ENCODE measurements at regions not wholly inside any gene's neighbourhood (a gene's known extent, or its start where the extent isn't known, plus 50 kb on each side); places are given as distances from the start of the nearest gene placed in this dataset.

DNA sequence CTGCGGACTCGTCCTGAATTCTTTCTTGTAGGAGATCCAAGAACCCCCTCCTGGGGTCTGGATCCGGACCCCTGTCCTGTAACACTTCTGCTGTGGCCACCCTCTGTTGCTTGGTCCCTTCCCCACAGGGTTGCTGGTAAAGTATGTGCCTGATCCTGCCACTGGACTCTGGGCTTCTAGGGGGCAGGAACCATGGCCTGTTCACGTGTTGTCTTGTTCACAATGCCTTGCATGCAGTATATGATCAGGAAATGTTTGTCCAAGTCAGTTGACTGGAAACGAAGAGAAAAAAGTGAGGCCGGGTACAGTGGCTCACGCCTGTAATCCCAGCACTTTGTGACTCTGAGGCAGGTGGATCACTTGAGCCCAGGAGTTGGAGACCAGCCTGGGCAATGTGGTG is 139.3 kb upstream of the ALDH1B1 start:
- Histone ChIP-seq H3K9ac (ENCODE audit: insufficient read depth, low read length) (no peak overlapping the region), H4K20me1 (ENCODE audit: control insufficient read depth, extremely low read depth, insufficient read depth, low read length) (no peaks in the 10 kb centered on the region), H3K27me3 (ENCODE audit: control insufficient read depth, insufficient read depth, low read length) (peaks cover 6% of the 10 kb centered on the region), H3K36me3 (ENCODE audit: control insufficient read depth, insufficient read depth, low read length) (no peaks in the 10 kb centered on the region), H2AFZ (ENCODE audit: low read length) (no peak overlapping the region), H3K4me2 (ENCODE audit: extremely low read depth, insufficient read depth, low read length) (no peak overlapping the region), H3K9me3 (ENCODE audit: control insufficient read depth, insufficient read depth, low read depth, low read length) (no peaks in the 10 kb centered on the region), H3K4me3 (replicated peaks in 1 of 4; ENCODE audit: control extremely low read depth in 1 of 4, insufficient read depth in 1 of 4, low read depth in 3 of 4, low read length in 4 of 4) (no peak overlapping the region), H3K4me1 (ENCODE audit: control insufficient read depth, extremely low read depth, insufficient read depth, low read length) (no peaks in the 10 kb centered on the region), H3K27ac (ENCODE audit: insufficient read depth, low read length) (no peak overlapping the region), H3K79me2 (ENCODE audit: control insufficient read depth, insufficient read depth, low read length) (no peaks in the 10 kb centered on the region)
- no peak for TF ChIP-seq EZH2 (IDR thresholded peaks at IDR 0.05; ENCODE audit: low read length, missing control alignments)
- TF ChIP-seq, protein P1, sequence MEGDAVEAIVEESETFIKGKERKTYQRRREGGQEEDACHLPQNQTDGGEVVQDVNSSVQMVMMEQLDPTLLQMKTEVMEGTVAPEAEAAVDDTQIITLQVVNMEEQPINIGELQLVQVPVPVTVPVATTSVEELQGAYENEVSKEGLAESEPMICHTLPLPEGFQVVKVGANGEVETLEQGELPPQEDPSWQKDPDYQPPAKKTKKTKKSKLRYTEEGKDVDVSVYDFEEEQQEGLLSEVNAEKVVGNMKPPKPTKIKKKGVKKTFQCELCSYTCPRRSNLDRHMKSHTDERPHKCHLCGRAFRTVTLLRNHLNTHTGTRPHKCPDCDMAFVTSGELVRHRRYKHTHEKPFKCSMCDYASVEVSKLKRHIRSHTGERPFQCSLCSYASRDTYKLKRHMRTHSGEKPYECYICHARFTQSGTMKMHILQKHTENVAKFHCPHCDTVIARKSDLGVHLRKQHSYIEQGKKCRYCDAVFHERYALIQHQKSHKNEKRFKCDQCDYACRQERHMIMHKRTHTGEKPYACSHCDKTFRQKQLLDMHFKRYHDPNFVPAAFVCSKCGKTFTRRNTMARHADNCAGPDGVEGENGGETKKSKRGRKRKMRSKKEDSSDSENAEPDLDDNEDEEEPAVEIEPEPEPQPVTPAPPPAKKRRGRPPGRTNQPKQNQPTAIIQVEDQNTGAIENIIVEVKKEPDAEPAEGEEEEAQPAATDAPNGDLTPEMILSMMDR (conservative IDR thresholded peaks at IDR 0.05 in 1 of 2, IDR thresholded peaks at IDR 0.05 in 1 of 2; ENCODE audit: low read depth in 1 of 2, low read length in 2 of 2) = no peak
- DNase-seq (ENCODE audit: low read depth in 2 of 2) = no peak

DNA sequence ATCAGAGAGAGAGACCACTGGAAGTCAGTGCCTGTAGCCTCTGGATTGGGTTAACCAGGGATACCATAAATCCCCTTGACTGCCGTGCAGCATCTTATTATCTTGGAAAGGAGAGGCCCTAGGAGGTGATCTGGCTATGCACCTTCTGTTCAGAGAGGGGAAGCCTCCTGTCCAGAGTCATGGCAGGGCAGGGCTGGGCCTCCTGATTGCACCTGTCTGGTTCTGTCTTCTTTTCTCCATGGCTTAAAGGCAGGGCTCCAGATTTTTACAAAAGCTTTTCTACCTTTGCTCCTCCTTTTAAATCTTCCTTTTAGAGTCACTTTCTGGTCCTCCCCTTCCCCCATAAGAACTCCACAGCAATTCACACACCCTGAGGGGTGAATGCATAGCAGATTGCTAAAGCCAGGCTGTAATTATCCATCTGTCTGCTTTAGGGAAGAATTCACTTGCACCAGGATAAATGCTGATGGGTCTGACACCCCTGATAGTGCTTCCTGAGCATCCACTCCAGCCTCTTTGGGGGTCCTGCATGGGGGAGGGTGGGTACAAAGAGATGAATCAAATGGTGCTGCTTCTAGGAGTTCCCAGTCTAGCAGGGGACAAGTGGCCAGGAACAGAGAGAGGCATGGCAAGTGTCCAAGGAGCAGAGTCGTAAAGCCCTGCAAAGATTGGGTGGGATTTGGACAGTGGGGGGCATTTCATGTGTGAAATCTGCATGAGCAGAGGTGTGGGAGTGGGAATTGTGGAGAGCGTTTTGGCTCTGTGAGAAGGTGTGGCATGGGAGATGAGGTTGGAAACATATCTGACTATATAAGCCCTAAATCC is 141.3 kb upstream of the ALDH1B1 start:
- Histone ChIP-seq H3K27ac (ENCODE audit: insufficient read depth, low read length) (no peak overlapping the region), H3K9me3 (ENCODE audit: control insufficient read depth, insufficient read depth, low read depth, low read length) (no peaks in the 10 kb centered on the region), H2AFZ (ENCODE audit: low read length) (no peak overlapping the region), H3K4me3 (replicated peaks in 1 of 4; ENCODE audit: control extremely low read depth in 1 of 4, insufficient read depth in 1 of 4, low read depth in 3 of 4, low read length in 4 of 4) (no peak overlapping the region), H3K27me3 (ENCODE audit: control insufficient read depth, insufficient read depth, low read length) (peaks cover 2% of the 10 kb centered on the region), H3K4me2 (ENCODE audit: extremely low read depth, insufficient read depth, low read length) (no peak overlapping the region), H3K36me3 (ENCODE audit: control insufficient read depth, insufficient read depth, low read length) (no peaks in the 10 kb centered on the region), H4K20me1 (ENCODE audit: control insufficient read depth, extremely low read depth, insufficient read depth, low read length) (no peaks in the 10 kb centered on the region), H3K9ac (ENCODE audit: insufficient read depth, low read length) (no peak overlapping the region), H3K79me2 (ENCODE audit: control insufficient read depth, insufficient read depth, low read length) (no peaks in the 10 kb centered on the region), H3K4me1 (ENCODE audit: control insufficient read depth, extremely low read depth, insufficient read depth, low read length) (no peaks in the 10 kb centered on the region)
- no peak for DNase-seq (ENCODE audit: low read depth in 2 of 2)
- TF ChIP-seq, protein P1 (conservative IDR thresholded peaks at IDR 0.05 in 1 of 2, IDR thresholded peaks at IDR 0.05 in 1 of 2; ENCODE audit: low read depth in 1 of 2, low read length in 2 of 2) = no peak
- no peak for TF ChIP-seq EZH2 (IDR thresholded peaks at IDR 0.05; ENCODE audit: low read length, missing control alignments)

DNA sequence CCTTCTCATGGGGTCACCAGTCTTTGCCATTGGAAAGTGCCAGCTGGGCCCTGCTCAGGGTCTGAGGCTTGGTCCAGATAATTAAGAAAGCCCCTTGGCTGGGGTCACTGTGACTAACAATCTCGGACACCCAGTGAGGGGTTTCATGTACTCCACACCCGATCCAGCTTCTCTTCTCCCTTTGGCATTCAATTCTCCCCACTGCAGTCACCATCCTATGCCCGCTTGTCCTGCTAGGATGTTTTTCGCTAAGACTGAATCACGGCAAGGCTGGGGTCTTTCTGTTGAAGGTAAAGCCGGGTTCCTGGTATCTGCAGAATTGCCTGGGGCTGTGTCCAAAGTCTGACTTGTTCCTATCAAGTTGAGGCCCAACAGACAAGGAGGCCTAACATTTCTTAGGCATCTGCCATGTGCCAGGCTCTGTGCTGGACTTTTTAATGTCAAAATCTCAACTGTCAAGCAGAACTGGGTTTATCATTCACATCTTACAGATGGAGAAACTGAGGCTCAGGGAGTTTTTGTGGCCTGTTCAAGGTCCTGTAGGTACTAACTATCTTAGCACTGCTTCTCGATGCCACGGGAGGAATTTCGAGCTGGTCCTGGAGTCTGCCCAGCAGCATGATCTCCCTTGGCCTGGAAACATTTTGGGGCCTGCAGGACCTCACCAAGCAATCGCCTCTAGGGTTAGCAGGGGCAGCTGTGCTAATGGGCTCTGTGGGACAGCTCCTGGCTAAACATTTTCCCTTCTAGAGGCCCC is 142.0 kb upstream of the ALDH1B1 start:
- H3K27ac ChIP-seq (ENCODE audit: insufficient read depth, low read length) = no peak overlapping the region

More for the DNA sequence above, 142.0 kb upstream of the ALDH1B1 start:
- Histone ChIP-seq H2AFZ (ENCODE audit: low read length) (no peak overlapping the region), H3K4me3 (replicated peaks in 1 of 4; ENCODE audit: control extremely low read depth in 1 of 4, insufficient read depth in 1 of 4, low read depth in 3 of 4, low read length in 4 of 4) (no peak overlapping the region), H3K4me1 (ENCODE audit: control insufficient read depth, extremely low read depth, insufficient read depth, low read length) (no peaks in the 10 kb centered on the region), H4K20me1 (ENCODE audit: control insufficient read depth, extremely low read depth, insufficient read depth, low read length) (no peaks in the 10 kb centered on the region), H3K4me2 (ENCODE audit: extremely low read depth, insufficient read depth, low read length) (no peak overlapping the region), H3K36me3 (ENCODE audit: control insufficient read depth, insufficient read depth, low read length) (no peaks in the 10 kb centered on the region), H3K9me3 (ENCODE audit: control insufficient read depth, insufficient read depth, low read depth, low read length) (no peaks in the 10 kb centered on the region), H3K79me2 (ENCODE audit: control insufficient read depth, insufficient read depth, low read length) (no peaks in the 10 kb centered on the region), H3K27me3 (ENCODE audit: control insufficient read depth, insufficient read depth, low read length) (peaks cover 2% of the 10 kb centered on the region), H3K9ac (ENCODE audit: insufficient read depth, low read length) (no peak overlapping the region)
- DNase-seq (ENCODE audit: low read depth in 2 of 2) = no peak
- TF ChIP-seq, protein P1 (conservative IDR thresholded peaks at IDR 0.05 in 1 of 2, IDR thresholded peaks at IDR 0.05 in 1 of 2; ENCODE audit: low read depth in 1 of 2, low read length in 2 of 2) = no peak
- TF ChIP-seq EZH2 (IDR thresholded peaks at IDR 0.05; ENCODE audit: low read length, missing control alignments) = no peak
